Progenitor cell of endocrine pancreas (in vitro differentiated cells): ENCODE measurements at regions not wholly inside any gene's neighbourhood (a gene's known extent, or its start where the extent isn't known, plus 50 kb on each side); places are given as distances from the start of the nearest gene placed in this dataset.
A peak's percentile ranks its signal among the peaks of the same experiment; 100 is the strongest.

ENCODE experiments used
- DNase-seq: peaks from one replicate; pipeline ENCODE4 v3.0.0; 2021; ENCODE audit warnings: low spot score; ENCODE audit not compliant: unreplicated experiment
- H3K27ac Mint-ChIP-seq: 2 replicates; pipeline ENCODE4 v1.8.0; 2021; ENCODE audit warnings: mild to moderate bottlenecking, moderate library complexity, mixed read lengths
- H3K27me3 Mint-ChIP-seq: 2 replicates; pipeline ENCODE4 v1.8.0; 2021; ENCODE audit warnings: mixed read lengths
- H3K36me3 Mint-ChIP-seq: 2 replicates; pipeline ENCODE4 v1.8.0; 2022; ENCODE audit warnings: mixed read lengths; ENCODE audit not compliant: insufficient read depth
- H3K4me1 Mint-ChIP-seq: 2 replicates; pipeline ENCODE4 v1.8.0; 2021; ENCODE audit warnings: low read depth, mixed read lengths
- H3K4me3 Mint-ChIP-seq: 2 replicates; pipeline ENCODE4 v1.8.0; 2021; ENCODE audit warnings: low read depth, mild to moderate bottlenecking, moderate library complexity, mixed read lengths
- H3K9me3 Mint-ChIP-seq: 2 replicates; pipeline ENCODE4 v1.8.0; 2021; ENCODE audit warnings: low read depth, mixed read lengths
- TF ChIP-seq, protein P1 (sequence below): fragments of 200-600 bp; sonication (generic); IDR thresholded peaks from one replicate; pipeline ENCODE4 v1.5.0; 2021; ENCODE audit warnings: antibody characterized with exemption, mild to moderate bottlenecking; ENCODE audit not compliant: unreplicated experiment

DNA sequence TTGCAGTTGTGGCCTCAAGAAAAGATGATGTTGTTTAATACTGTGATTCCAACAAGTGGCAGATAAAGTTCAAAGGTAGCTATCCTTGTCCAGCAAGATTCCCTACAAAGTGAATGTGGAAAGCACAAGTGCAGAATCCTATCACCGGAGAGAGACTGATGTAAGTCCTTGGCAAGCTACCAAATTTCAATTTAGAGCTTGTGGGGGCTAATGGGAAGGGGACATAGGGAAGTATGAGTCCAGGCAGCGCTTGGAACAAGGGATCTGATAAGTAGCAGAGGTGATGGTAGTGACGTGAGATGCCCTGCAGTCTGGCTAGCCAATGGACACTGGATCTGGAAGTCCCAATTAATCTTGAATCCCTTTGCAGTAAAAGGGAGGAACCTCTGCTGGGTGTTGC lies 165.2 kb upstream of the DTNA start:
- Mint-ChIP-seq H3K27me3 (no peaks in the 10 kb centered on the region), H3K27ac (peak overlapping the region; percentile 1), H3K9me3 (no peaks in the 10 kb centered on the region), H3K4me3 (no peak overlapping the region), H3K4me1 (peaks cover 50% of the 10 kb centered on the region), H3K36me3 (no peaks in the 10 kb centered on the region)
- TF ChIP-seq, protein P1, sequence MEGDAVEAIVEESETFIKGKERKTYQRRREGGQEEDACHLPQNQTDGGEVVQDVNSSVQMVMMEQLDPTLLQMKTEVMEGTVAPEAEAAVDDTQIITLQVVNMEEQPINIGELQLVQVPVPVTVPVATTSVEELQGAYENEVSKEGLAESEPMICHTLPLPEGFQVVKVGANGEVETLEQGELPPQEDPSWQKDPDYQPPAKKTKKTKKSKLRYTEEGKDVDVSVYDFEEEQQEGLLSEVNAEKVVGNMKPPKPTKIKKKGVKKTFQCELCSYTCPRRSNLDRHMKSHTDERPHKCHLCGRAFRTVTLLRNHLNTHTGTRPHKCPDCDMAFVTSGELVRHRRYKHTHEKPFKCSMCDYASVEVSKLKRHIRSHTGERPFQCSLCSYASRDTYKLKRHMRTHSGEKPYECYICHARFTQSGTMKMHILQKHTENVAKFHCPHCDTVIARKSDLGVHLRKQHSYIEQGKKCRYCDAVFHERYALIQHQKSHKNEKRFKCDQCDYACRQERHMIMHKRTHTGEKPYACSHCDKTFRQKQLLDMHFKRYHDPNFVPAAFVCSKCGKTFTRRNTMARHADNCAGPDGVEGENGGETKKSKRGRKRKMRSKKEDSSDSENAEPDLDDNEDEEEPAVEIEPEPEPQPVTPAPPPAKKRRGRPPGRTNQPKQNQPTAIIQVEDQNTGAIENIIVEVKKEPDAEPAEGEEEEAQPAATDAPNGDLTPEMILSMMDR, result no peak
- no peak for DNase-seq

- no peaks in the 10 kb centered on the region for H3K9me3 Mint-ChIP-seq
- no peaks in the 10 kb centered on the region for H3K36me3 Mint-ChIP-seq
- TF ChIP-seq, protein P1, result no peak
- H3K4me3 Mint-ChIP-seq, result no peak overlapping the region
- peaks cover 39% of the 10 kb centered on the region for H3K4me1 Mint-ChIP-seq
- no peak overlapping the region for H3K27ac Mint-ChIP-seq
- no peaks in the 10 kb centered on the region for H3K27me3 Mint-ChIP-seq
- no peak for DNase-seq
Observed at GRCh38 chr18:34548120-34548972, 161.8 kb upstream of the DTNA start.

GRCh38 chr18:34548973-34549294 lies 161.2 kb upstream of the DTNA start:
- Mint-ChIP-seq H3K9me3 (no peaks in the 10 kb centered on the region), H3K36me3 (no peaks in the 10 kb centered on the region), H3K4me3 (no peak overlapping the region), H3K4me1 (peaks cover 33% of the 10 kb centered on the region), H3K27ac (no peak overlapping the region), H3K27me3 (no peaks in the 10 kb centered on the region)
- no peak for DNase-seq
- TF ChIP-seq, protein P1, result no peak

DNA sequence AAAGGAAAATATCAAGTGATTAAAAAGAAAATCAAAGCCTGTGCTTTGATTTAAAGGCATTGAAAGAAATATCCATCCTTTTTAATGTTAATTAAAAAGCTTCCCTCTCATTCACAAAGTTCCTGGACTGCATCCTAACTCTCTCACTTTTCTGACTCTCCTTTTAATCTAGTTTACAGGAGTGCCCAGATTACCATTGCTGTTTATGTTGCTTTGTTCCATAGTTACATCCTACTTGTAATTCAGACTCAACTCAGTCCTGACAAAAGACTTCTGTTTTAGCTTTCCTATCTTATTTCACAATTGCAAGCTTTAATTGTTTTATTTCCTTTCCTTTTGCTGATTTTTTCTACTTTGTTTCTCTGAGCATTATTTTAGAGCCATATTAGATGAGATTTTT lies 160.7 kb upstream of the DTNA start:
- Mint-ChIP-seq H3K9me3 (no peaks in the 10 kb centered on the region), H3K27ac (no peak overlapping the region), H3K27me3 (no peaks in the 10 kb centered on the region), H3K4me3 (no peak overlapping the region), H3K36me3 (no peaks in the 10 kb centered on the region), H3K4me1 (peaks cover 33% of the 10 kb centered on the region)
- TF ChIP-seq, protein P1, result no peak
- no peak for DNase-seq

- DNase-seq, result no peak
- no peak overlapping the region for H3K4me3 Mint-ChIP-seq
- H3K9me3 Mint-ChIP-seq, result no peaks in the 10 kb centered on the region
- no peaks in the 10 kb centered on the region for H3K36me3 Mint-ChIP-seq
- H3K27ac Mint-ChIP-seq, result peak overlapping the region; percentile 80
- H3K27me3 Mint-ChIP-seq, result no peaks in the 10 kb centered on the region
- H3K4me1 Mint-ChIP-seq, result peaks cover 28% of the 10 kb centered on the region
- TF ChIP-seq, protein P1, result no peak
Observed at GRCh38 chr18:34550156-34550555, 159.9 kb upstream of the DTNA start.
